GM18907 (cell line): ENCODE measurements at regions not wholly inside any gene's neighbourhood (a gene's known extent, or its start where the extent isn't known, plus 50 kb on each side); places are given as distances from the start of the nearest gene placed in this dataset.
"Not testable (repeated sequence)": the region's sequence is repeated elsewhere in the genome, so short reads cannot be mapped to it uniquely, and the experiment has no call there.

ENCODE experiments used
- ATAC-seq: cut with Tn5 transposase; IDR thresholded peaks from one replicate; pipeline ENCODE4 v1.9.1; 2021; ENCODE audit warnings: mild to moderate bottlenecking, moderate library complexity; ENCODE audit not compliant: unreplicated experiment

DNA sequence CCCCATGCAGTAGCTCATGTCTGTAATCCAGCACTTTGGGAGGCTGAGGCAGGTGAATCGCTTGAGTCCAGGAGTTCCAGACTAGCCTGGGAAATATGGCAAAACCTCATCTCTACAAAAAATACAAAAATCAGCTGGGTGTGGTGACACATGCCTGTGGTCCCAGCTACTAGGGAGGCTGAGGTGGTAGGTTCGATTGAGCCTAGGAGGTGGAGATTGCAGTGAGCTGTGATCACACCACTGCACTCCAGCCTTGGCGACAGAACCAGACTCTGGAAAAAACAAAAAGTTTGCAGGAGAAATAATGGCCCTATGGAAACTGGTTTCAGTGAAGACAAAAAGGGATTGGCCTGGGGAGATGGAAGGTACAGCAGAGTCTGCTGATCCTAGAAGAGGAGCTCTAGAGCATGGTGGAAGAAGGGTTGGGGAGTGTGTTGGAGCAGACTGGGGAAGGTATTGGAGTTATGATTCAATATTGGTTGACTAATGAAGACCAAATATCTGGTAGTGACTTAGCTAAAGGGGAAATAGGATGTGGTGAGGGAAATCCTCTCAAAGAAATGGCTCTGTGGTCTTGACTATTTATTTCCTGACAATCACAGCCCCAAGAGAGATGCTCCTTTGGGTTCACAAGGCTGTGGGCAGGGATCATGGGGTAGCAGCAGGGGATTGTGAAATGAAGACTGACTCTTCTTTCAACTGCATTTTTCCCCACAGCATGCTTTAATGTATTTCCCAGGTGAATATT is 281.9 kb downstream of the UTRN start:
- ATAC-seq = peak; percentile 51

DNA sequence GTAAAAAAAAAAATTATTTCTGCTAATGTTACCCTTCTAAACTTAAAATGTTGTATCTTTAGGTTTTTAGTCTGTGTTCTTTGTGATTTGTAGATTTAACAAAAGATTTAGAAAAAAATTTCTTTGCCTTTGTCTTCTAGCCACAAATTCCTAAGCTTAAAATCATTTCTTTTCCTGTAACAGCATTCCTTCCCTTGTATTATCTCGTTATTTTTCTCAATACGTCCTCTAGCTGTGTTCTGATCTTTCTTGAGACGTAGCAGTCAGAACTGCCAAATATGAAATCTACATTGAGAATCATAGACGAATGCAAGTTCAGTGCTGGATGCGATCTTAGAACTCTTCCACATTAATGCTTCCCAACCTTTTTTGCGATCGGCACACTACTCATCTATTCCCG is 283.1 kb downstream of the UTRN start:
- ATAC-seq = no peak

DNA sequence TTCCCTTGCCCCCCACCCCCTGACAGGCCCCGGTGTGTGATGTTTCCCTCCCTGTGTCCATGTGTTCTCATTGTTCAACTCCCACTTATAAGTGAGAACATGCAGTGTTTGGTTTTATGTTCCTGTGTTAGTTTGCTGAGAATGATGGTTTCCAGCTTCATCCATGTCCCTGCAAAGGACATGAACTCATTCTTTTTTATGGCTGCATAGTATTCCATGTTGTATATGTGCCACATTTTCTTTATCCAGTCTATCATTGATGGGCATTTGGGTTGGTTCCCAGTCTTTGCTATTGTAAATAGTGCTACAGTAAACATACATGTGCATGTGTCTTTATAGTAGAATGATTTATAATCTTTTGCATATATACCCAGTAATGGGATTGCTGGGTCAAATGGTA is 287.4 kb downstream of the UTRN start:
- not testable (repeated sequence) for ATAC-seq

DNA sequence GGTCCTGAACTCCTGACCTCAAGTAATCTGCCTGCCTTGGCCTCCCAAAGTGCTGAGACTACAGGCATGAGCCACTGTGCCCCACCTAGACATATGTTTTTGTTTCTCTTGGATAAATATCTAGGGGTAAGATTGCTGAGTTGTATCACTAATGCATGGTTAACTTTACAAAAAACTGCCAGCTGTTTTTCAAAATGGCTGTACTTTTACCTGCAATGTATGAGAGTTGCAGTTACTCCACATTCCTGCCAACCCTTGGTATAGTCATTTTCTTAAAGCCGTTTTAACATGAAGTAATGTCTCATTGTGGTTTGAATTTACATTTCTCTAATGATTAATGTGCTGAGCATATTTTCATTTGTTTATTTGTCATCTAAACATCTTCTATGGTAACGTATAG is 289.7 kb downstream of the UTRN start:
- ATAC-seq = no peak

DNA sequence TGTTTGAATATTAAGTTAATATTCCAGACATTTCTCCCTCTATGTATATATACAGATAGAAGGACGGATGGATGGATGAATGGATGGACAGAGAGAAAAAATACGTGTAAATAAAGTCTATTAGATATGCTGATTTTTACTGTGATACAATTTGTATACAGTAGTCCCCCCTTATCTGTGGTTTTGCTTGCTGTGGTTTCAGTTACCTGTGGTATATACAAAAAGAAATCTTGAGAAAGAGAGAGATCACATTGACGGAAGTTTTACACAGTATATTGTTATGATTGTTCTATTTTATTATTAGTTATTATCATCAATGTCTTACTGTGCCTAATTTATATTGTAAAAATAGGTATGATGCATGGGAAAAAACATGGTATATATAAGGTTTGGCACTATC is 290.2 kb downstream of the UTRN start:
- ATAC-seq = no peak

DNA sequence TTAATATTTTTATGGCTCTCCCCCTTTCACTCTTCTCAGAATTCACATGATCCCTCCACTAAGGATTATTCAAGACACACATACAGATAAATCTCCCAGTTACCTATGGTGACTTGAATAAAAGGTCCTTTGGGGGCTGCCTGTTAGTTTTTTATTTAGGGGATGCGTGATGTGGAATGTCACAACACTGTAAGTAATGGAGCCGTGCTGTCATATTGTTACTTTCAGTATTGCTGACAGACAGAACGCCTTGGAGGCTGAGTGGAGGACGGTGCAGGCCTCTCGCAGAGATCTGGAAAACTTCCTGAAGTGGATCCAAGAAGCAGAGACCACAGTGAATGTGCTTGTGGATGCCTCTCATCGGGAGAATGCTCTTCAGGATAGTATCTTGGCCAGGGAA is 291.7 kb downstream of the UTRN start:
- no peak for ATAC-seq

DNA sequence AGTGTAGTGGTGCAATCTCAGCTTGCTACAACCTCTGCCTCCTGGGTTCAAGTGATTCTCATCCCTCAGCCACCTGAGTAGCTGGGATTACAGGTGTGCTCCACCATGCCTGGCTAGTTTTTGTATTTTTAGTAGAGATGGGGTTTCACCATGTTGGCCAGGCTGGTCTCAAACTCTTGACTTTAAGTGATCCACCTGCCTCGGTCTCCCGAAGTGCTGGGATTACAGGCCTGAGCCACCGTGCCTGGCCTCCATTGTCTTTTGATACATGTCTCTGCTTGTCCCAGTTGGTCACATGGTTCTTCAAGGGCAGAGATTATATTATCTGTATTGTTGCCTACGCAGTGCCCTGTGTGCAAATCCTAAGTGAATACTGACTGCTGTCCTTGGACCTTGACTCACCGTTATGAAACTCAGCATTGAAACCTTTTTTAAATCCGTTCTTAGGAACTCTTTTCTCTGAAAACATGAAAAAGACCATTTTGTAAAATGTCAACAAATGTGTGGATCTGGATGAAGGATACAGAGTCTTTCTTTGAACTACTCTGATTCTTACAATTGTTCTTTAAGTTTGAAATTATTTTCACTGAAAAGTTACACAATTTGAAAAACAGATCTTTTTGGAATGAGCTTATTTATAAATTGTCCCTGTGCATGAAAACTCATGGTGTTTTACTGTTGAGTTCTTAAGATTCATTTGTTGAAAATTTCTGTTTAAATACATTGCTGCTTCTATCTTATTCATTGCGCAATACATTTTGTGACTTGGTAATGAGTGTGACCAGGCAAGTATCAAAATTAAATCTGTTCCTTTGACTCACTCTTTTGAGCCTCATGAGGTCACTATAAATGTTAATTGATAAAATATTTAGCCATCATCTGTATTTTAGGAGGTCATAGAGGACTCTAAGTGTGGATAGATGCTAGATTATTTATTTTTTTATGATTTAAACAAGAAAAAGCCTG is 293.5 kb downstream of the UTRN start:
- ATAC-seq = no peak

DNA sequence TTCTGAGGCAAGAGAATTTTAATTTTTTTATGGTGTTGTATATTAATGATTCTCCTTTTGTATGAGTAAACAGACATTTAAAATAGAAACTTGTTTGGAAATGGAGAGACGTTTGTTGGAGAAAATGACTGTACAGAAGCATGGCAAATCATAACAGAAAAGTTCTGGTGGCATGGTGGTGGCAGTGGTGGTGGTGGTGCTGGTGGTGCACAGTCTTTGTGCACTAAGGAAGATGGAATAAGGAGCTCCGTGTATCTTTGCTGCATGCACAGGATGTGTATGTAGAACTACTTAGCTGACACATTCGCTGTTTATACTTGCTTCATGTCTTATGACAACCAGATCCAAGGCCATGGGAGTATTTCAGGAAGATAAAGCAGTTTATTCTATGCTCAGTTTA is 294.9 kb downstream of the UTRN start:
- no peak for ATAC-seq

DNA sequence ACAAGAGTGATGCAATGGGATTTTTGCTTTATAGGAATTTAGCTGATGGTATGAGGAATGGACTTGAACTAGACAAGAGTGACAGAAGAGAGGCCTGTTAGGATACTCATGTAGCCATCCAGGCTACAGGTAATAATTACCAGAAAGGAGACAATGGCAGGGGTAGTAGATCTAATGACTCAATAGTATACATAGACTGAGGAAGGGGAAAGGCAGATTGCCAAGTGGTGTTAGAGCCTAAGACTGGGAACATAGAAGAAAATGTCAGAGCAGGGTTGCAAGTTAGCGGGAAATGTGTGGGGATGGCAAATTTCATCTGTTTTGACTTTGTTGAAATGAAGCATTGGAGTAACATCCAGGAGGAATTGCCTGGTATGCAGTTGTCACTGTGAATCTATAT is 295.6 kb downstream of the UTRN start:
- no peak for ATAC-seq

DNA sequence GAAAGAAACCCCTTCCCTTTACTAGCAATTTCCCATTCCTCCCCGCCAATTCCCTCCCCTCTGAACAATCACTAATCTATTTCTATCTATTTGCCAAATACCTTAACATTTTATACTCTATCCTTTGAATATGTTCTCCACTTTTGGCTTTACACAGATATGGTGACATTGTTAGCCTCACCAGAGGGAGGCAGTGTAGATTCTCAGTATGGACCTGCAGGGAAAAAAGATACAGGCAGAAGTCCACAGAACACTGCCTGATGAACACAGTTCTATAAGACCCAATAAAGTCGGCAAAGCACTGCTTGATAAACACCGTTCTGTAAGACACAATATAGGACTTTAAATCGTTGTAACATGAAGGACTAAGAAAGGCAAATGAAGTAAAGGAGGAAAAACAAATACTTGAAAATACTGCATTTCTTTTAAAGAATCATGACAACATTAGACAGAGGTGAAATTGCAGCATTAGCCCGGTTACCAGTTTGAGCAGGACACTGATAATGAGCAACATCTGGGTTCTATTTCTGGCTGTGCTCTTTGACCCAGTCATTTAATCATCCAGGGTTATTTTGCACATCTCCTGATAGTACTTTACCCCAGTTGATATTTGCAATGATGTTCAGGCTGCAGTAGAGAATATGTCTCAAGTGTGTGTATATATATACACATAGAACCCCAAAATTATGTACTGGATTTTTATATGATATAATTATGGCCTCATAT is 296.8 kb downstream of the UTRN start:
- no peak for ATAC-seq

DNA sequence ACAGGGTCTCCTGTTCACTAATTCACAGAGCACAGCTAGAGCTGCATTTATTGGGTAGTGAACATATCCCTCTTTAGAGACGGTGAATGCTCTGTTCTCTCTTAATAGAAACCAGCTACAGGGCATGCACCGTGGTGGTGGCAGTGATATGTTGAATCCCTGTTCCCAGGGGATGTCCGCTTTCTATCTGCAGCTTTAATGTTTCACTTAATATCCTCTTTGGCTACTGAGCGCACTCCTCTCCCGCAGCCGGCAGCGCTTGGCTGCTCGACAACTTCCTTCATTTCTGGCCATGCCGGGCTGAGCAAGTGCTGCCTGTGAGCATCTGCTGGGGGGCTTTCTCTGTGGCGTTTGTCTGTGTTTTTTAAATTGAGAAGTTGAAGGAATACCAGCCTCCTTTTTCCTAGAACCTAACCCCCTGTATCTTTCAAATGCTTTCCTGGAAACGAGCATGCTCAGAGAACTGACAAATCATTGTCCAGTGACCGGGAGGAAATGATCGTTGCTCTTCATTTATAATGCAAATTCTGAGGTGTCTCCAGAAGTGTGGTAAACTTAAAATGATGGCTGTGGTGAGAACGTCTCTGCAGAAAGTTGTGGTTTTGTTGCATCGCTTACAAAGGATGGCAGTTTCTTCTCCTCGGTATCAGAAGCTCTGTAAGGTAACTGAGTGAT is 297.9 kb downstream of the UTRN start:
- peak; percentile 95 for ATAC-seq

DNA sequence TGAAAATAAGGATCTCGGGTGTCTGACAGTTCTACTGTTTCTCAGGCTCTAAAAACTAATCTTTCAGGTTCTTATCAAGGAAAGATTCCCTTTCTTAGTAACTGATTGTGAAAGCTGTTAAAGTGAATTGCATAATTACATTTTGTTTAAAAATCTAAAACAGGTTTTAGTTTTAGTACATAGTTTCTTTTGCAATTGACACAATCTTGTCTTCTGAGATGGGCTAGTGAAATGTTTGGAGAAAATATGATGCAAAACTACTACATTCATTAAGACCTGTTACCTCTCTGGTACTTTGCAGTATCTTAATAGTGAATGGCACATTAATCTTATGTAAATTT is 298.4 kb downstream of the UTRN start:
- no peak for ATAC-seq

DNA sequence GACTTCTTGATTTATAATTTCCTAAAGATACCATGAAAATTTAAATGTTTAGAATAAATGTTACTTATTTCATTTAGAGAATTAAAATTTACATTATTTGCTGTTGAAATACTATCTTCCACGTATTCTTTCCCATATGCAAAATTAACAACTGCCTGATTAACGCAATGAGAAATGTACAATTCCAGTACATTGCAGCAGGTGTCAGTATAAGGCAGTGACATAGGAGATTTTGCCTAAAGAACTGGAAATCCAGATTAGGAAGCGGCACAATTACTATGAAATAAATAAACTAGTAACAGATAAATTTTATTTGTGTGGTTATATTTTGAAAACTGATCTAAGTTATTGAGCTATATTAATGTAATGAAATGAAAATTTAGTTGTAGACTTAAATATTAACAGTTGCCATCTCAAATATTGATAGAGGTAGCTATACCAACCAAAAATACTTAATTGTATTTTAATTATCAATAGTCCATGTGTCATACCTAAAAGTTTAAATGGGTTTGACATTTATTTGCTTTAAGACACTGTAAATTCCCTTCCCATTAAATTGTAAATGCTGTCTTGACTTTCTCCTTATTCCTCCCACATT is 300.2 kb downstream of the UTRN start:
- ATAC-seq = no peak

DNA sequence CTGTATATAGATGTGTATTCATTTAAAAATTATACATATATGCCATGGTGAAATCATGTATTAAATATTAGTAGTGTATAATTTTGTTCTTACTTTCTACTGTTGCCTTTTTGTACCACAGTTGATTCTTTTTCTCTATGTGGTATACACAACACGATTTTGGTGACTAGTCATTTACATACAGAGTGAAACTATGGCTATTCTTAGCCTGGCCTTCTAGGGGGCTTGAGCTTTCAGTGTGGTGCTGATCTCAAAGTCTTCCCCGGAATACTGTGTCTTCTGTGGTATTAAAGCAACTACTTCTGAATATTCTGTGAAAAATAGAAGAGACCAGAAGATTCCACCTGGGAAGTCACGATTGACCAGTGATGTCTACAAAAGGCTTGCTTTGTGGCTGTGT is 301.9 kb downstream of the UTRN start:
- no peak for ATAC-seq

DNA sequence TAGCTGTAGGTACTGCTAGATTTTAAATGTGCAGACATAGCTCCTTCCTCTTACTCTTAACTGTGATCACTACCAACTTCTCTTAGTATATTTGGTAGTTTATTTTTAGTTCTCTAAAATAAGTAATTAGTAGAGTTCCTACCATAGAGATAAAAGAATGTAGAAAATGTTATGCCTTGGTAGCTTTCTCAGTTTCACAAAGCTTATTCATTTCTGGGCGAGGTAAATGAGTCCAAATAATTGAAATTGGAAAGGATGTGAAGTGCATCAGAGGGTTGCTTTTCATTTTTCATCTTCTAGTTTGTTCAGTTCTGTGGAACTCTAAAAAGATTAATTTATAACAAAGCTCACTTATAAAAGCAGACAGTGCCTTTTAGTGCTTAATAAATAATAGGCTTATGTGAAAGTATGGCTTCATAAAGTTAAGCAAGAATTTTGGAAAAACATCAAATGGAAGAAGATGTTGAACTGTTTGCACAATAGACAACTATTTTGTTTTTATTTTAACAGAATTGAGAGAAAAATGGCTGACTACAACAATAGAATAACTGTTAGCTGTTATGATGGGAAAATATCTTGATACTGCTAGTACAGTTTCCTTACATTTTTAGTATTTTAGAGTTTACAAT is 303.7 kb downstream of the UTRN start:
- peak; percentile 90 for ATAC-seq

DNA sequence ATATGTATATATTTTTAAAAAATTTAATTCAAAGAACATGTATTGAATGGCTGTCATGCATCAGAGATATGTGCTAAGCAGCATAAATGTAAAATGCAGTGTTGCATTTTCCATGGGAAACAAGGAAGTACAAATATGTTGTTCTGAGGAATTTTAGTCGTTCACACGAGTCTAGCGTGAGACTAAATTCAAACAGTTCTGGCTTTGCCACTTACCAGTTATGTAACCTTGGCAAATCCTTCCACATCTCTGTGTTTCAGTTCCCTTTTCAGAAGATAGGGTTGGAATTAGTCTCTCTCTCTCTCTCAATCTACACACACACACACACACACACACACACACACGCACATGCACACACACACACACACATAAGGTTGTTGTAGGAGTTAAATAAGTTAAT is 305.4 kb downstream of the UTRN start:
- no peak for ATAC-seq

DNA sequence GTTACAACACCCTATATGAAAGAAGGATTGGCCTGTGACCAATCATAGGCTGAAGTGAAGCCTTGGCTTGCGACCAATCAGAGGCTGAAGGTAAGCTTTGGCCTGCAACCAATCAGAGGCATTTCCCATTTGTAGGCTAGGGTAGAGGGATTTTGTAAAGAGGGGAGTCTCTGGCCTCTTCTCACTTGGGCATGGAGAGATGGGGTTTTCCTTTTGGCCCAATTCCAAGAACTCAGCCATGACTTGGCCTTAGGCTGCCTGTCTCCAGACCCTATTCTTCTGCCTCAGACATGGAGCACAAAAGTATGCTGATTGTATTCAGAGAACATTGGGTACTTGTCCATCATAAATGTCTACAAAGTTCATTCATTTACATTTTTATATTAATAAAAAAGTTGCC is 308.3 kb downstream of the UTRN start:
- ATAC-seq = no peak

DNA sequence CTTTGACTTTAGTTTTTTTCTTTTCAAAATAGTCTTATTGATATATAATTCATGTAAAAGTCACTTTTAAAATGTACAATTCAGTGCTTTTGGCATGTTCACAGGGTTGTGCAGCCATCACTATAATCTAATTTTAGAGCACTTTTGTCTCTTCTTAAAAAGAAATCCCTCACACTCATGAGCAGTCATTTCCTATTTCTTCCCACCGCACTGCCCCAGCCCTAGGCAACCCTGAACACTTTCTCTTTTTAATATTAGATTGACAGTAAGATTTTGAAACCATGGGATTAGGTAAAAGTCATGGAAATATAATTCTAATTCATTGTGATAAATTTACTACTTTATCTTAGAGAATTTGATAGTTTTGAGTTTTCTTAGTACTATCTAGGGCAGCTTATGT is 309.4 kb downstream of the UTRN start:
- no peak for ATAC-seq

DNA sequence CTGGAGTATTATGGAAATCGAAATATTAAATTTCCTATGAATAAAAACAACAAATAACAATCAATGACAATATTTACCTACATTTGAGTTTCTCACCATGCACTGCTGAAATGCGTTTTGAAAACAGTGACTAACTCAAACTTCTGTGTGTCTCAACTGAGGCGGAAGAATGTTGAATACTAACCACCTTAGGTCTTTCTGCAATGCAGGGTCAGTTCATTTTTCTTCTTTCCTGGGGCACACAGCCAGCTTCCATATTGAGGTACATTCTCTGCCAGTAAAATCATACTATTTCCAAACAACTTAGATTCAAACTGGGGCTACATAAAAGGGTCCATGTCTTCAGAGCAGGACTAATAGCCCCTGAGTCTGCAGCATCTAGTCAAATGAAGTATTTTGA is 310.1 kb downstream of the UTRN start:
- ATAC-seq = no peak

DNA sequence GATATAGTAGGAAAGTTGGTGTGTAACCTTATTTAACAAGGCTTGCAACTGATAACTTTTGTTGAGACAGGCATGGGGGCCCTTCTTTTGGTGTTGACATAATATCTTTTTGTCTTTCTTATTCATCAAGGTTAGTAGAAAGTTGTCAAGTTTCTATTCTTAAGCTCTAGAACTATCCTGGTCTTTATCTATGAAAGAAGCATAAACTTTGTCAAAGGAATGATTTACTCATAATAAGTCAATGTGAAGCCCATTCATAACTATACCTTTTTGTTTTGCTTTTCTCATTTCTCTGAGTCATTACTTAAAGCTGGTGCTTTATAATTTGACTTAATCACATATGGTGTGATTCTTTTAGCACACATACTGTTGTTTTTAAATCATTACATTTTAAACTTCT is 312.4 kb downstream of the UTRN start:
- no peak for ATAC-seq
